ENCODE measurements at regions not wholly inside any gene's neighbourhood (a gene's known extent, or its start where the extent isn't known, plus 50 kb on each side); places are given as distances from the start of the nearest gene placed in this dataset.

- TF ChIP-seq ZNF2 (tag by site-specific recombination; IDR thresholded peaks at IDR 0.05) = no peak
- no peak for TF ChIP-seq ZNF837 (tag by site-specific recombination; IDR thresholded peaks at IDR 0.05)
- TF ChIP-seq ZNF148 (tag by site-specific recombination; IDR thresholded peaks at IDR 0.05; ENCODE audit: borderline replicate concordance) = no peak
- TF ChIP-seq ZNF645 (tag by site-specific recombination; IDR thresholded peaks at IDR 0.05) = no peak
- TF ChIP-seq PRDM6 (tag by site-specific recombination; IDR thresholded peaks at IDR 0.05) = no peak
- no peak for TF ChIP-seq ZSCAN23 (tag by site-specific recombination; IDR thresholded peaks at IDR 0.05)
- TF ChIP-seq ZNF214 (tag by site-specific recombination; IDR thresholded peaks at IDR 0.05; ENCODE audit: borderline replicate concordance) = no peak
- no peak for TF ChIP-seq ZNF560 (tag by site-specific recombination; IDR thresholded peaks at IDR 0.05; ENCODE audit: borderline replicate concordance)
- no peak for TF ChIP-seq ZNF561 (tag by site-specific recombination; IDR thresholded peaks at IDR 0.05; ENCODE audit: borderline replicate concordance)
- TF ChIP-seq ZBTB7A (tag by site-specific recombination; IDR thresholded peaks at IDR 0.05; ENCODE audit: low read depth) = no peak
- no peak for TF ChIP-seq ZNF571 (tag by site-specific recombination; IDR thresholded peaks at IDR 0.05)
- TF ChIP-seq ZNF416 (tag by site-specific recombination; IDR thresholded peaks at IDR 0.05) = no peak
- no peak for TF ChIP-seq ZNF121 (tag by site-specific recombination; IDR thresholded peaks at IDR 0.05)
- TF ChIP-seq ZNF423 (tag by site-specific recombination; IDR thresholded peaks at IDR 0.05) = no peak
- no peak for TF ChIP-seq ZBTB8A (tag by site-specific recombination; IDR thresholded peaks at IDR 0.05)
- TF ChIP-seq ZNF654 (tag by site-specific recombination; IDR thresholded peaks at IDR 0.05; ENCODE audit: low read depth) = no peak
- no peak for TF ChIP-seq SP7 (tag by site-specific recombination; IDR thresholded peaks at IDR 0.05)
- no peak for TF ChIP-seq ZFP41 (tag by site-specific recombination; IDR thresholded peaks at IDR 0.05; ENCODE audit: borderline replicate concordance)
- no peak for TF ChIP-seq ZNF514 (tag by site-specific recombination; IDR thresholded peaks at IDR 0.05)
Observed at GRCh38 chr13:47133011-47133445, 236.2 kb upstream of the HTR2A start.

GRCh38 chr13:47129461-47129860 lies 232.6 kb upstream of the HTR2A start:
- no peaks in the 10 kb centered on the region for H3K9me3 ChIP-seq (ENCODE audit: control insufficient read depth, insufficient read depth, low read depth, low read length)
- H3K36me3 ChIP-seq (ENCODE audit: control insufficient read depth in 2 of 2, insufficient read depth in 1 of 2, low read length in 2 of 2) = no peaks in the 10 kb centered on the region
- H3K27ac ChIP-seq (ENCODE audit: extremely low read depth, low read depth, low read length) = no peak overlapping the region
- TF ChIP-seq ZNF560 (tag by site-specific recombination; IDR thresholded peaks at IDR 0.05; ENCODE audit: borderline replicate concordance) = no peak
- TF ChIP-seq ZNF645 (tag by site-specific recombination; IDR thresholded peaks at IDR 0.05) = no peak
- no peak for TF ChIP-seq SETDB1 (IDR thresholded peaks at IDR 0.05; ENCODE audit: insufficient read length, low read length)
- TF ChIP-seq ZSCAN18 (tag by site-specific recombination; IDR thresholded peaks at IDR 0.05) = no peak
- no peak for TF ChIP-seq ZXDB (tag by site-specific recombination; IDR thresholded peaks at IDR 0.05)
- no peak for TF ChIP-seq ZNF530 (tag by site-specific recombination; IDR thresholded peaks at IDR 0.05; ENCODE audit: low read depth)
- TF ChIP-seq ZNF580 (tag by site-specific recombination; IDR thresholded peaks at IDR 0.05) = no peak
- no peak for TF ChIP-seq ZNF768 (tag by site-specific recombination; IDR thresholded peaks at IDR 0.05)
- TF ChIP-seq KLF1 (tag by site-specific recombination; IDR thresholded peaks at IDR 0.05) = no peak
- no peak for TF ChIP-seq ZBTB20 (tag by site-specific recombination; IDR thresholded peaks at IDR 0.05)
- TF ChIP-seq ZNF830 (tag by site-specific recombination; IDR thresholded peaks at IDR 0.05; ENCODE audit: low read depth) = no peak
- TF ChIP-seq ZBTB48 (tag by site-specific recombination; IDR thresholded peaks at IDR 0.05) = no peak
- no peak for TF ChIP-seq ZNF654 (tag by site-specific recombination; IDR thresholded peaks at IDR 0.05; ENCODE audit: low read depth)
- no peaks in the 10 kb centered on the region for H3K4me1 ChIP-seq (ENCODE audit: control insufficient read depth, insufficient read depth, low read length)
- ChIA-PET CTCF (no interaction called here), POLR2A (no interaction called here)
- no peak overlapping the region for H3K4me3 ChIP-seq (ENCODE audit: low read depth, low read length)

More at GRCh38 chr13:47133011-47133445, 236.2 kb upstream of the HTR2A start:
- H3K27ac ChIP-seq (ENCODE audit: extremely low read depth, low read depth, low read length) = no peak overlapping the region
- no peaks in the 10 kb centered on the region for H3K4me1 ChIP-seq (ENCODE audit: control insufficient read depth, insufficient read depth, low read length)
- ChIA-PET CTCF (no interaction called here), POLR2A (no interaction called here)
- H3K36me3 ChIP-seq (ENCODE audit: control insufficient read depth in 2 of 2, insufficient read depth in 1 of 2, low read length in 2 of 2) = no peaks in the 10 kb centered on the region
- no peaks in the 10 kb centered on the region for H3K9me3 ChIP-seq (ENCODE audit: control insufficient read depth, insufficient read depth, low read depth, low read length)
- H3K4me3 ChIP-seq (ENCODE audit: low read depth, low read length) = no peak overlapping the region
